Body of pancreas (tissue), 4 donors: ENCODE measurements at regions not wholly inside any gene's neighbourhood (a gene's known extent, or its start where the extent isn't known, plus 50 kb on each side); places are given as distances from the start of the nearest gene placed in this dataset.

Experiments
- CTCF ChIP-seq, 7 experiments: fragments of 450-650 bp in 4 of 7; fragments of 200-600 bp in 3 of 7; sonication (generic) in 3 of 7; IDR thresholded peaks; one replicate each; pipeline ENCODE4 v1.5.1; 2016 to 2019; ENCODE audit warnings: antibody characterized with exemption in 7 of 7
- POLR2A ChIP-seq, 3 donors: fragments of 450-650 bp; IDR thresholded peaks; one replicate each; pipeline ENCODE4 v1.6.1; 2016; ENCODE audit warnings: antibody characterized with exemption in 3 of 3, mild to moderate bottlenecking in 2 of 3

GRCh38 chr2:92073036-92073814, 2798.0 kb upstream of the TEKT4 start:
- TF ChIP-seq CTCF (IDR thresholded peaks at IDR 0.05) (no peak), POLR2A (IDR thresholded peaks at IDR 0.05) (no peak)
